Sigmoid colon (tissue), 6 donors: ENCODE measurements at regions not wholly inside any gene's neighbourhood (a gene's known extent, or its start where the extent isn't known, plus 50 kb on each side); places are given as distances from the start of the nearest gene placed in this dataset.

Experiments
- DNase-seq: peaks from one replicate; pipeline ENCODE4 v3.0.0-alpha.2; 2019
- H3K27ac ChIP-seq, 4 donors: fragments of 200-600 bp; sonication (generic); one replicate each; pipeline ENCODE4 v1.5.1; 2016 to 2019; ENCODE audit warnings: mild to moderate bottlenecking in 1 of 4
- H3K27me3 ChIP-seq, 3 donors: fragments of 200-600 bp; sonication (generic); one replicate each; pipeline ENCODE4 v1.5.1; 2019; ENCODE audit warnings: mild to moderate bottlenecking in 1 of 3
- H3K36me3 ChIP-seq, 4 donors: fragments of 200-600 bp; sonication (generic); one replicate each; pipeline ENCODE4 v1.5.1; 2016 to 2019
- H3K4me1 ChIP-seq, 4 donors: fragments of 200-600 bp; sonication (generic); one replicate each; pipeline ENCODE4 v1.5.1; 2017 to 2019
- H3K4me3 ChIP-seq, 4 donors: fragments of 200-600 bp; sonication (generic); one replicate each; pipeline ENCODE4 v1.5.1; 2017 to 2019; ENCODE audit warnings: mild to moderate bottlenecking in 2 of 4, moderate library complexity in 1 of 4
- H3K9me3 ChIP-seq, 4 donors: fragments of 200-600 bp in 3 of 4; sonication (generic) in 3 of 4; one replicate each; pipeline versions ENCODE4 v1.5.1 to v1.6.1; 2013 to 2019
- EP300 ChIP-seq, 4 donors: sonication (generic); formaldehyde crosslinking; IDR thresholded peaks; one replicate each; pipeline ENCODE4 v1.6.1; 2017; ENCODE audit warnings: antibody characterized with exemption in 4 of 4
- POLR2A ChIP-seq, 2 donors: fragments of 450-650 bp; IDR thresholded peaks; one replicate each; pipeline ENCODE4 v1.6.1; 2016; ENCODE audit warnings: antibody characterized with exemption in 2 of 2, mild to moderate bottlenecking in 2 of 2, moderate library complexity in 2 of 2
- POLR2AphosphoS5 ChIP-seq, 4 donors: sonication (generic); formaldehyde crosslinking; IDR thresholded peaks; one replicate each; pipeline ENCODE4 v1.6.1; 2017; ENCODE audit warnings: antibody characterized with exemption in 4 of 4
- WGBS, 2 donors: extraction: QIAGEN DNeasy Blood & Tissue Kit; methylation state at CpG; one replicate each; pipeline ENCODE4 v1.1.7; 2013; 5-methylcytosine and 5-hydroxymethylcytosine counted together
- intact Hi-C: fragments of 100-400 bp; cut with DNase I; formaldehyde crosslinking; loops from one replicate; pipeline ENCODE4 v1.15.1; 2023
- TF ChIP-seq, protein P1 (sequence below), 4 experiments: fragments of 450-650 bp in 3 of 4; fragments of 200-600 bp in 1 of 4; IDR thresholded peaks; one replicate each; pipeline ENCODE4 v1.5.1; 2016 to 2019; ENCODE audit warnings: antibody characterized with exemption in 4 of 4, mild to moderate bottlenecking in 3 of 4, moderate library complexity in 2 of 4
- donor health status: healthy with polysubstance abuse.
- donor health status: healthy.

DNA sequence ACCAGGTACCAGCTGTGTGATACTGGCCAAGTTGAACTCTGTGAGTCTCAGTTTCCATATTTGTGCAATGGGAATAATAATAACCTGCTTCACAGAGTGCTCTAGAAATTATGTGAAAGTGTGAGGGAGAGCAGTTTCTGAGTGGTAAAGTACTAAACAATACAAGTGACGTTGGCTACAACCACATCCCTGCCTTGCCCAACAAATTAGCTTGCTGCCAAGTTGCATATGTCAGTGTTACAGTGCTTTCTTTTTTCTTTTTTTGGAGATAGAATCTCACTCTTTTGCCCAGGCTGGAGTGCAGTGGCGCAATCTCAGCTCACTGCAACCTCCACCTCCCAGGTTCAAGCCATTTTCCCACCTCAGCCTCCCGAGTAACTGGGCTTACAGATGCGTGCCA, 533.6 kb upstream of the MEX3C start:
- Histone ChIP-seq H3K4me1 (no peaks in the 10 kb centered on the region), H3K27ac (no peak overlapping the region), H3K36me3 (no peaks in the 10 kb centered on the region), H3K9me3 (no peaks in the 10 kb centered on the region), H3K27me3 (no peaks in the 10 kb centered on the region), H3K4me3 (no peak overlapping the region)
- TF ChIP-seq POLR2A (IDR thresholded peaks at IDR 0.05), result no peak
- no peak for TF ChIP-seq POLR2AphosphoS5 (IDR thresholded peaks at IDR 0.05)
- no peak for TF ChIP-seq EP300 (IDR thresholded peaks at IDR 0.05)
- TF ChIP-seq, protein P1, sequence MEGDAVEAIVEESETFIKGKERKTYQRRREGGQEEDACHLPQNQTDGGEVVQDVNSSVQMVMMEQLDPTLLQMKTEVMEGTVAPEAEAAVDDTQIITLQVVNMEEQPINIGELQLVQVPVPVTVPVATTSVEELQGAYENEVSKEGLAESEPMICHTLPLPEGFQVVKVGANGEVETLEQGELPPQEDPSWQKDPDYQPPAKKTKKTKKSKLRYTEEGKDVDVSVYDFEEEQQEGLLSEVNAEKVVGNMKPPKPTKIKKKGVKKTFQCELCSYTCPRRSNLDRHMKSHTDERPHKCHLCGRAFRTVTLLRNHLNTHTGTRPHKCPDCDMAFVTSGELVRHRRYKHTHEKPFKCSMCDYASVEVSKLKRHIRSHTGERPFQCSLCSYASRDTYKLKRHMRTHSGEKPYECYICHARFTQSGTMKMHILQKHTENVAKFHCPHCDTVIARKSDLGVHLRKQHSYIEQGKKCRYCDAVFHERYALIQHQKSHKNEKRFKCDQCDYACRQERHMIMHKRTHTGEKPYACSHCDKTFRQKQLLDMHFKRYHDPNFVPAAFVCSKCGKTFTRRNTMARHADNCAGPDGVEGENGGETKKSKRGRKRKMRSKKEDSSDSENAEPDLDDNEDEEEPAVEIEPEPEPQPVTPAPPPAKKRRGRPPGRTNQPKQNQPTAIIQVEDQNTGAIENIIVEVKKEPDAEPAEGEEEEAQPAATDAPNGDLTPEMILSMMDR (IDR thresholded peaks at IDR 0.05), result no peak
- no peak for DNase-seq
- 79 to 88% methylated on average over 4 of the region's 4 CpGs for WGBS, 2 donors
- intact Hi-C loops, result no loop called here

DNA sequence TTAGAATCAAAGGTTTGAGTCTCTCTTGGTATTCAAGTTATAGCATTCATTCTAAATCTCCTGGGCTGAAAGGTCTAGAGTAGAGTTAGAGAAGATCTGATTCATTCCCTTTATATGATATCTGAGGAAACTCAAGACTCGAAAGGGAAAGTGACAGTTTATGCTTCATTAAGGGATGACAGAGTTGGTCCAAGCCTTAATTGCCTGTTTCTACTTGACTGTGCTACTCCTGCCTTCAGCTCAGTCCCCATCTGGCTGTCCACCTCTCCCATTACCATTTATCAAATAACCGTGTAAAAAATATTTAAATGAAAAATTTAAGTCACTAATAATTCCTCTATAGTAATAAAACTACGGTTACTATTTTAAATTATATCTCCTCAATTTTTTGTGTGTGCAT, 537.1 kb upstream of the MEX3C start:
- WGBS, 2 donors, result 84 to 91% methylated on average over 3 of the region's 3 CpGs
- Histone ChIP-seq H3K4me3 (no peak overlapping the region), H3K27me3 (no peaks in the 10 kb centered on the region), H3K36me3 (no peaks in the 10 kb centered on the region), H3K4me1 (no peaks in the 10 kb centered on the region), H3K9me3 (no peaks in the 10 kb centered on the region), H3K27ac (no peak overlapping the region)
- no peak for DNase-seq
- TF ChIP-seq EP300 (IDR thresholded peaks at IDR 0.05) (no peak), POLR2AphosphoS5 (IDR thresholded peaks at IDR 0.05) (no peak), POLR2A (IDR thresholded peaks at IDR 0.05) (no peak)
- TF ChIP-seq, protein P1 (IDR thresholded peaks at IDR 0.05), result no peak
- intact Hi-C loops, result no loop called here

DNA sequence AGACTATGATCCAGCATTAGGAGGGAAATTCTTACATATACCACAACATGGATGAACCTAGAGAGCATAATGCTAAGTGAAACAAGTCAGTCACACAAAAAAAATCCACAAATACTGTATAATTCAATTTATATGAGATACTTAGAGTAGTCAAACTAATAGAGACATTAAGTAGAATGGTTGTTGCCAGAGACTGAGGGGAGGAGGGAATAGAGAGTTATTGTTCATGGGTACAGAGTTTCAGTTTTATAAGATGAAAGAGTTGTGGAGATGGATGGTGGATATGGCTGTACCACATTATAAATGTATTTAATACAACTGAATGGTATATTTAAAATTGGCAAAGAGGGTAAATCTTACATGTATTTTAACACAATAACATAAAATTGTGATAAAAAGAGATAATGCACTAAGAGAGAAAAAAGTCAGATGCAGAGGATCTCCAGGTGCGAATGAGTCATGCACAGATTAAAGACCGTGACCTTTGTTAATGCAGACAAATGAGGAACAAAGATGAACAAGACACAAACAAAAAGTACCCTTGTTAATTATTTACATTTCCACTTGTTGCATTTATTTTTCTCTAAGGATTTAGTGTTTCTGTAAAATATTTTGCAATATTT, 541.7 kb upstream of the MEX3C start:
- WGBS, 2 donors, result 80 to 86% methylated on average over 2 of the region's 2 CpGs
- no peak for DNase-seq
- no peaks in the 10 kb centered on the region for H3K4me1 ChIP-seq
- H3K27me3 ChIP-seq, result no peaks in the 10 kb centered on the region
- TF ChIP-seq POLR2AphosphoS5 (IDR thresholded peaks at IDR 0.05) (no peak), EP300 (IDR thresholded peaks at IDR 0.05) (no peak), POLR2A (IDR thresholded peaks at IDR 0.05) (no peak)
- TF ChIP-seq, protein P1 (IDR thresholded peaks at IDR 0.05), result no peak
- no peak overlapping the region for H3K27ac ChIP-seq
- intact Hi-C loops, result no loop called here
- H3K9me3 ChIP-seq, result no peaks in the 10 kb centered on the region
- no peaks in the 10 kb centered on the region for H3K36me3 ChIP-seq
- no peak overlapping the region for H3K4me3 ChIP-seq

DNA sequence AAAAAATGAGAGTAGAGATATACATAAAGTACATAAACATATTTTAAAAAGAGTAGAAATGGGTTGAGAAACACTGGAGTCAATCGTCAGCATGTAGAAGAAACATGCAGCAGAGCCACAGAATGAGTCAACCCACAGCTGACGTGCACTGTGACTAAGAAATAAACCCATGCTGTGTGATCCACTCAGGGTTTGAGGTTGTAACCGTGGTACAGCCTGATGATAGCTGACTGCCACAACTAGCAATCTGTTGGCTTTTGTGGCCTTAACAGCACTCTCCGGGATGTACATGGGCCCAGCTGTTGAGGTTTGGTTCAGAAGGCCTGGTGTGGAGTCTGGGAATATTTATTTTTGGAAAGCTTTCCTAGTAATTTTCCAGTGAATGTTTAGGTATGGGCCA, 554.4 kb upstream of the MEX3C start:
- Histone ChIP-seq H3K9me3 (no peaks in the 10 kb centered on the region), H3K27me3 (no peaks in the 10 kb centered on the region), H3K4me1 (no peaks in the 10 kb centered on the region), H3K27ac (no peak overlapping the region), H3K36me3 (no peaks in the 10 kb centered on the region), H3K4me3 (no peak overlapping the region)
- no peak for TF ChIP-seq POLR2A (IDR thresholded peaks at IDR 0.05)
- TF ChIP-seq, protein P1 (IDR thresholded peaks at IDR 0.05), result no peak
- TF ChIP-seq EP300 (IDR thresholded peaks at IDR 0.05), result no peak
- TF ChIP-seq POLR2AphosphoS5 (IDR thresholded peaks at IDR 0.05), result no peak
- 81 to 84% methylated on average over 4 of the region's 4 CpGs for WGBS, 2 donors
- intact Hi-C loops, result no loop called here
- no peak for DNase-seq
